HG02588 (cell line): ENCODE measurements at regions not wholly inside any gene's neighbourhood (a gene's known extent, or its start where the extent isn't known, plus 50 kb on each side); places are given as distances from the start of the nearest gene placed in this dataset.
"Not testable (repeated sequence)": the region's sequence is repeated elsewhere in the genome, so short reads cannot be mapped to it uniquely, and the experiment has no call there.

Experiments
- ATAC-seq: cut with Tn5 transposase; IDR thresholded peaks from one replicate; pipeline ENCODE4 v1.9.1; 2021; ENCODE audit warnings: mild to moderate bottlenecking, moderate library complexity; ENCODE audit not compliant: unreplicated experiment

GRCh38 chr7:132030086-132030568 is 473.7 kb upstream of the PODXL start:
- ATAC-seq: no peak

- no peak for ATAC-seq
These were observed 473.1 kb upstream of the PODXL start for GRCh38 chr7:132029369-132030085.

GRCh38 chr7:132028144-132028920 is 471.9 kb upstream of the PODXL start:
- ATAC-seq: no peak

- no peak for ATAC-seq
These were observed 467.9 kb upstream of the PODXL start for GRCh38 chr7:132024290-132024689.

- no peak for ATAC-seq
These were observed 467.0 kb upstream of the PODXL start for GRCh38 chr7:132023466-132023865.

GRCh38 chr7:132022188-132022587 is 465.8 kb upstream of the PODXL start:
- no peak for ATAC-seq

- ATAC-seq: no peak
These were observed 463.3 kb upstream of the PODXL start for GRCh38 chr7:132019703-132020102.

- ATAC-seq: no peak
These were observed 453.4 kb upstream of the PODXL start for GRCh38 chr7:132009778-132010177.

- ATAC-seq: no peak
These were observed 448.1 kb upstream of the PODXL start for GRCh38 chr7:132004529-132004928.

GRCh38 chr7:132002343-132002968 is 446.0 kb upstream of the PODXL start:
- ATAC-seq: no peak

GRCh38 chr7:132001146-132001545 is 444.7 kb upstream of the PODXL start:
- ATAC-seq: no peak

- no peak for ATAC-seq
These were observed 442.8 kb upstream of the PODXL start for GRCh38 chr7:131999193-131999592.

GRCh38 chr7:131995324-131995723 is 438.9 kb upstream of the PODXL start:
- ATAC-seq: no peak

GRCh38 chr7:131981069-131981468 is 424.6 kb upstream of the PODXL start:
- ATAC-seq: not testable (repeated sequence)

- not testable (repeated sequence) for ATAC-seq
These were observed 421.7 kb upstream of the PODXL start for GRCh38 chr7:131978118-131978517.

- no peak for ATAC-seq
These were observed 420.0 kb upstream of the PODXL start for GRCh38 chr7:131976411-131976810.

GRCh38 chr7:131974671-131975070 is 418.2 kb upstream of the PODXL start:
- ATAC-seq: no peak

GRCh38 chr7:131972251-131972650 is 415.8 kb upstream of the PODXL start:
- no peak for ATAC-seq

GRCh38 chr7:131970602-131971001 is 414.2 kb upstream of the PODXL start:
- ATAC-seq: no peak

GRCh38 chr7:131969560-131969959 is 413.1 kb upstream of the PODXL start:
- ATAC-seq: no peak

GRCh38 chr7:131967216-131967730 is 410.8 kb upstream of the PODXL start:
- no peak for ATAC-seq
